ENCODE measurements at regions not wholly inside any gene's neighbourhood (a gene's known extent, or its start where the extent isn't known, plus 50 kb on each side); places are given as distances from the start of the nearest gene placed in this dataset.

DNA sequence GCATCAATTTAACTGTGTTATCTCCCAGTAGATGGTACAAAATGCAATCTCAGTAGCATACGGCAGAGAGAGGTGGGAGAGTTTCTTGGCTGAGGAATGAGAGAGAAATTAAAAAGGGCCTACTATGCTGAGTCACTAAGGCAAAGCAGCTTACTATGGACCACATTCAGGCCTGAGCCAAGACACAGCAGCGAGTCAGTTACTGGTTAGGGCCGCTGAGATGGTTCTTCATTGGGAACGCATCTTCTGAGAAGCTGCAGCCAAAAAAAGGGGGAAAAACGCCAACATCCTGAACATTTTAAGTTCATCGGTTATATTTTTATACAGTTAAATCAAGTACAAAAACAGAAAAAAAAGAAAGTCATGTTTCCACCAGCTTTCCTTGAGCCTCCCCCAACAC is 61.1 kb upstream of the BDNF start:
- DNase-seq: no peak

DNA sequence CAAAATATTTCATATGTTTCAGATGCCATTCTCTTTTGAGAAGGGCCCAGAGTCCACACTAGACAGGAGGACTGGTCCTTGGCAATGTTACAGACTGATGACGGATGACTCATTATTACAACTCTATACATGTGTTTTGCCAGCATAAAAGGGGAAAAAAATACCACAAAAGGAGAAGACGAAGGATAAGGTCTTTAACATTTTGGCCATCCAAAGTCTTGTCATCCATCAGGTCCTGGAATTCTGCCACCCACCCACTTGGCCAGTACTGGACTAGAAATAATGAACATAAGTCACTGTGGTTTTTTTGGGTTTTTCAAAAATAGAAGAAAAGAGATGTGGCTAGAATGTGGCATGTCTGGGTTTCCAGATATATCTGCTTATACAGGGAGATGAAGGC is 57.7 kb upstream of the BDNF start:
- no peak for DNase-seq

- DNase-seq: no peak
Observed at GRCh38 chr11:27754035-27755017, 54.1 kb upstream of the BDNF start.
